ENCODE measurements at regions not wholly inside any gene's neighbourhood (a gene's known extent, or its start where the extent isn't known, plus 50 kb on each side); places are given as distances from the start of the nearest gene placed in this dataset.

DNA sequence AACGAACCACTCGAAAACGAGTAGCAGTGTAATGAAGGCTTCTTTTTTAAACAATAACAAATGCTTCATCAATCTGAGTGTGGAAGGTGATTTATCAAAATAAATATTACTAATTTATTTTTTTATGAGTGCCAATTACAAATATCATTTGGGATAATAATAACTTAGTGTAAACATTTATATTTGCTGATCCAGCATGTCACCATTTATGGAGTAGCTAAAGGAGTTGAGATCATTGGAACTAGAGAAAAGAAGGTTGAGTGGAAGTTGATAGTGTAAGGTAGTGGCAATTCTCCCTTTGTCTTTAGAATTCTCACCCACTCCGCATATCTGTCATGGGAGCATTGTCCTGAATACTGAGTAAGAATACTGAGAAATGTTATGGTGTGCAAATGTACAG is 67.1 kb upstream of the KIF26B start:
- no peak for DNase-seq (ENCODE audit: extremely low read depth, insufficient read length)
- Histone ChIP-seq H3K36me3 (ENCODE audit: control insufficient read depth, insufficient read depth, low read length) (no peaks in the 10 kb centered on the region), H3K27me3 (replicated peaks; ENCODE audit: control insufficient read depth, insufficient read depth, low read length) (peaks cover 1% of the 10 kb centered on the region; the same call in 1 of the 2 replicates), H3K4me3 (replicated peaks; ENCODE audit: low read depth, low read length) (no peak overlapping the region)
- no peak for TF ChIP-seq CTCF (IDR thresholded peaks at IDR 0.05; ENCODE audit: insufficient read depth, low read length, poor library complexity, severe bottlenecking)

GRCh38 chr1:245086389-245086969 is 68.3 kb upstream of the KIF26B start:
- Histone ChIP-seq H3K4me3 (replicated peaks; ENCODE audit: low read depth, low read length) (no peak overlapping the region), H3K27me3 (replicated peaks; ENCODE audit: control insufficient read depth, insufficient read depth, low read length) (peaks cover 1% of the 10 kb centered on the region; the same call in 1 of the 2 replicates), H3K36me3 (ENCODE audit: control insufficient read depth, insufficient read depth, low read length) (no peaks in the 10 kb centered on the region)
- no peak for DNase-seq (ENCODE audit: extremely low read depth, insufficient read length)
- TF ChIP-seq CTCF (IDR thresholded peaks at IDR 0.05; ENCODE audit: insufficient read depth, low read length, poor library complexity, severe bottlenecking) = no peak

- no peak for TF ChIP-seq CTCF (IDR thresholded peaks at IDR 0.05; ENCODE audit: insufficient read depth, low read length, poor library complexity, severe bottlenecking)
- Histone ChIP-seq H3K27me3 (replicated peaks; ENCODE audit: control insufficient read depth, insufficient read depth, low read length) (peaks cover 1% of the 10 kb centered on the region; the same call in 1 of the 2 replicates), H3K36me3 (ENCODE audit: control insufficient read depth, insufficient read depth, low read length) (no peaks in the 10 kb centered on the region), H3K4me3 (replicated peaks; ENCODE audit: low read depth, low read length) (no peak overlapping the region)
- DNase-seq (ENCODE audit: extremely low read depth, insufficient read length) = no peak
These were observed 69.2 kb upstream of the KIF26B start for GRCh38 chr1:245085508-245086095.

- Histone ChIP-seq H3K4me3 (replicated peaks; ENCODE audit: low read depth, low read length) (no peak overlapping the region), H3K36me3 (ENCODE audit: control insufficient read depth, insufficient read depth, low read length) (no peaks in the 10 kb centered on the region), H3K27me3 (replicated peaks; ENCODE audit: control insufficient read depth, insufficient read depth, low read length) (peaks cover under 1% of the 10 kb centered on the region; the same call in 1 of the 2 replicates)
- no peak for TF ChIP-seq CTCF (IDR thresholded peaks at IDR 0.05; ENCODE audit: insufficient read depth, low read length, poor library complexity, severe bottlenecking)
- no peak for DNase-seq (ENCODE audit: extremely low read depth, insufficient read length)
These were observed 70.2 kb upstream of the KIF26B start for GRCh38 chr1:245084551-245084950.

GRCh38 chr1:245079021-245079609 is 75.7 kb upstream of the KIF26B start:
- Histone ChIP-seq H3K36me3 (ENCODE audit: control insufficient read depth, insufficient read depth, low read length) (no peaks in the 10 kb centered on the region), H3K4me3 (replicated peaks; ENCODE audit: low read depth, low read length) (no peak overlapping the region), H3K27me3 (replicated peaks; ENCODE audit: control insufficient read depth, insufficient read depth, low read length) (no peaks in the 10 kb centered on the region)
- DNase-seq (ENCODE audit: extremely low read depth, insufficient read length) = no peak
- TF ChIP-seq CTCF (IDR thresholded peaks at IDR 0.05; ENCODE audit: insufficient read depth, low read length, poor library complexity, severe bottlenecking) = peak; percentile 74

Measured in GM06990 (cell line).